ENCODE measurements at regions not wholly inside any gene's neighbourhood (a gene's known extent, or its start where the extent isn't known, plus 50 kb on each side); places are given as distances from the start of the nearest gene placed in this dataset.

DNA sequence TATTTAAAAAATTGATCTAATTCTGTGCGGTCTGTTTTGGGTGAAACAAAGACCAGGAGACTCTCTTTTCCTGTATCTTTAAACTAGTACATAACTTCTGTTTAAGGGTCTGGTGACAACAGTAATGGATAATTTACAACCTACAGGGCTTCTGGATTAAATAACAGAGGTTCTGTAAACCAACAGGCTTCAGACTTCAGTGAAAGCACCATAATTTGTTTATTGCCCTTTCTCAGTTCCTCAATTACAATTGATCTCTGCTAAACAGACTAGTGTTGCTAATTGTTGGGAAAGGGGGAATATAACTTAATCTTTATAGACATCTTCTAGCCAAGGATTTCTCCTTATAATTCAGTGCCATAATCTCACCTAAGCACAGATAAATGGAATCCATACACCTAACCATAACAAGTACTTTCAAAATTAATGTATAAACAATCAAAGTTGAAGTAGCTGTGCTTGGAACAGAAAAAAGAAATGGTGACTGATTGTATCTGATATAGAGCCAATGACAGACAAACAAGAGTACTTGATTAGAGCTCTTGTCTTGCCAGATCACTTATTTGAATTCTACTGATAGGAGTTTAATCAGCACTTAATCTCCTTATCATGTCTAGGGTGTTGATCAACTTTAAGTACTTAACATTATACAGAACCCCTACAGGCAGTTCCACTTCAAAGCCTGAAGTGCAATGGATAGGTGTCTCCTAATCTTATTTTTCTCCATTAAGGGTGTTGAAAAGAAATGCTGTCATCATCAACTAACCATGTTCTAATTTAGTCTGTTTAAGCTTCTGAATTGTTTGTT lies 536.0 kb downstream of the NR2F1-AS1 start:
- Histone ChIP-seq H3K27me3 (ENCODE audit: control insufficient read depth, low read length) (no peaks in the 10 kb centered on the region), H3K9me3 (ENCODE audit: control insufficient read depth, insufficient read depth, low read length) (no peaks in the 10 kb centered on the region), H3K4me3 (ENCODE audit: low read length) (no peak overlapping the region), H3K4me1 (ENCODE audit: control insufficient read depth, low read length) (no peaks in the 10 kb centered on the region), H4K20me1 (ENCODE audit: control insufficient read depth, insufficient read depth, low read depth, low read length) (no peaks in the 10 kb centered on the region), H3K79me2 (ENCODE audit: control insufficient read depth, low read length) (no peaks in the 10 kb centered on the region), H3F3A (ENCODE audit: control insufficient read depth, insufficient read depth) (no peaks in the 10 kb centered on the region), H3K9me2 (replicated peaks; ENCODE audit: control insufficient read depth, low read length) (no peaks in the 10 kb centered on the region), H3K4me2 (ENCODE audit: low read length) (no peak overlapping the region), H3K27ac (ENCODE audit: low read depth, low read length) (no peak overlapping the region), H3K36me3 (ENCODE audit: control insufficient read depth, low read length) (no peaks in the 10 kb centered on the region)
- no peak for TF ChIP-seq EZH2phosphoT487 (IDR thresholded peaks at IDR 0.05; ENCODE audit: borderline replicate concordance, low read length)
- no peak for TF ChIP-seq CTCF (IDR thresholded peaks at IDR 0.05; ENCODE audit: low read depth, low read length, poor library complexity, severe bottlenecking)

- H3F3A ChIP-seq (ENCODE audit: control insufficient read depth, insufficient read depth) = no peaks in the 10 kb centered on the region
- TF ChIP-seq EZH2phosphoT487 (IDR thresholded peaks at IDR 0.05; ENCODE audit: borderline replicate concordance, low read length) (no peak), CTCF (IDR thresholded peaks at IDR 0.05; ENCODE audit: low read depth, low read length, poor library complexity, severe bottlenecking) (no peak)
- H3K4me1 ChIP-seq (ENCODE audit: control insufficient read depth, low read length) = no peaks in the 10 kb centered on the region
- no peaks in the 10 kb centered on the region for H4K20me1 ChIP-seq (ENCODE audit: control insufficient read depth, insufficient read depth, low read depth, low read length)
- no peaks in the 10 kb centered on the region for H3K9me2 ChIP-seq (replicated peaks; ENCODE audit: control insufficient read depth, low read length)
- no peak overlapping the region for H3K4me2 ChIP-seq (ENCODE audit: low read length)
- H3K27ac ChIP-seq (ENCODE audit: low read depth, low read length) = no peak overlapping the region
- no peaks in the 10 kb centered on the region for H3K36me3 ChIP-seq (ENCODE audit: control insufficient read depth, low read length)
- H3K4me3 ChIP-seq (ENCODE audit: low read length) = no peak overlapping the region
- no peaks in the 10 kb centered on the region for H3K79me2 ChIP-seq (ENCODE audit: control insufficient read depth, low read length)
- H3K27me3 ChIP-seq (ENCODE audit: control insufficient read depth, low read length) = no peaks in the 10 kb centered on the region
- H3K9me3 ChIP-seq (ENCODE audit: control insufficient read depth, insufficient read depth, low read length) = no peaks in the 10 kb centered on the region
Observed at GRCh38 chr5:93039888-93040287, 541.1 kb downstream of the NR2F1-AS1 start.

DNA sequence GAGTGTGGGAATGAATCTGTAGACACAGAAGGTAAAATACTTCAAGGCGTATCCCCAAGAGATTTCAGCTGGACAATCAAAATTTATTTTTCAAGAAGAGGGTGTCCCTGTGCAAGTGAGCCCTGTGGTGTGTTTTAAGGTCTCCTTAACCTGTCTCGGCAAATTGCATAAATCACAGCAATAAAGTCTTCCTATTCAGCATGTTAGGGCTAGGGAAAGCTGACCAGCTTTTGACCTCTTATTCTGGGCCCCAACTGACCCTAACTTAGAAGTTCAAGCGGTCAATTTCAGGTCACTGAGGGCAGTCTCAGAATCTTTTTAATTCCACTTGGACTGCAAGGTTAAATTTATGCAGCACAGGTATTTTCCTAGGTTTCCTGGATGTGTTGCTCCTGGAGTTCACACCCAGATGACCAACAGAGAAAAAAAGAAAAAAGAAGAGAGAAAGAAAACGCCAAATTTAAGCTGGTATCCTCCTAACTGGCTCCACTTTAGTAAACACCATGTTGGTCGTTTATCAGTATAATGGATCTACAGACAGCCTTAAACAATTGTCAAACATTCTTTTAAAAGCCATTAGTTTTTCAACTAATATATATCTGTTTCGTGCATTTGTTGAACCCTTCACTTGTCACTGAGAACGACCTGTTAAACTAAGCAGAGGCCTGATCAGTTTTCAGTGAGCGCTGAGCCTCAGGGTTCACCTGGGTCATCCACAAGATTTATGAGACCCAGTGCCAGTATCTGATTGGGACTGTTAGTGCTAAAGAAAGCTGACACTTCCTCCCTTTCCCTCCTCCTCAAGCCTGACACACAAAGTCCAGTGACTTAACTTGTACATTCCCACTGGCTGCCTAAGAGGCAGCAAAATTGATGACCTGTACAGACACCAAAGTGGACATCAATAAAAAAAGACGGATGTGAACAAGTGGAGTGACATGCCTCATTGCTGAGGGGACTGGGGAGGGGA lies 546.1 kb downstream of the NR2F1-AS1 start:
- H3F3A ChIP-seq (ENCODE audit: control insufficient read depth, insufficient read depth) = no peaks in the 10 kb centered on the region
- TF ChIP-seq CTCF (IDR thresholded peaks at IDR 0.05; ENCODE audit: low read depth, low read length, poor library complexity, severe bottlenecking) = no peak
- TF ChIP-seq EZH2phosphoT487 (IDR thresholded peaks at IDR 0.05; ENCODE audit: borderline replicate concordance, low read length) = no peak
- no peaks in the 10 kb centered on the region for H3K36me3 ChIP-seq (ENCODE audit: control insufficient read depth, low read length)
- no peaks in the 10 kb centered on the region for H3K9me2 ChIP-seq (replicated peaks; ENCODE audit: control insufficient read depth, low read length)
- H3K4me3 ChIP-seq (ENCODE audit: low read length) = no peak overlapping the region
- no peaks in the 10 kb centered on the region for H3K9me3 ChIP-seq (ENCODE audit: control insufficient read depth, insufficient read depth, low read length)
- no peaks in the 10 kb centered on the region for H3K27me3 ChIP-seq (ENCODE audit: control insufficient read depth, low read length)
- no peak overlapping the region for H3K27ac ChIP-seq (ENCODE audit: low read depth, low read length)
- H3K79me2 ChIP-seq (ENCODE audit: control insufficient read depth, low read length) = no peaks in the 10 kb centered on the region
- no peaks in the 10 kb centered on the region for H3K4me1 ChIP-seq (ENCODE audit: control insufficient read depth, low read length)
- H3K4me2 ChIP-seq (ENCODE audit: low read length) = no peak overlapping the region
- H4K20me1 ChIP-seq (ENCODE audit: control insufficient read depth, insufficient read depth, low read depth, low read length) = no peaks in the 10 kb centered on the region

Measured in DOHH2 (cell line).